GM12878 (cell line): ENCODE measurements at regions not wholly inside any gene's neighbourhood (a gene's known extent, or its start where the extent isn't known, plus 50 kb on each side); places are given as distances from the start of the nearest gene placed in this dataset.
A peak's percentile ranks its signal among the peaks of the same experiment; 100 is the strongest.

ENCODE experiments used
- ATF2 ChIP-seq: IDR thresholded peaks from 2 replicates; pipeline ENCODE4 v1.6.1; 2012; ENCODE audit warnings: low read length, inconsistent platforms
- BHLHE40 ChIP-seq, 2 experiments: fragments of 450-650 bp in 1 of 2; IDR thresholded peaks; 2 replicates each; pipeline ENCODE4 v1.6.1; 2011 to 2017; ENCODE audit warnings: low read depth in 2 of 2, borderline replicate concordance in 1 of 2, improper control_type of control experiment in 1 of 2, low read length in 1 of 2, mild to moderate bottlenecking in 1 of 2
- GATAD2B ChIP-seq: fragments of 450-650 bp; conservative IDR thresholded peaks from 2 replicates; pipeline ENCODE4 v1.6.1; 2017; ENCODE audit warnings: low read depth, mild to moderate bottlenecking, moderate library complexity
- KAT2A ChIP-seq: conservative IDR thresholded peaks from 2 replicates; pipeline ENCODE4 v1.6.1; 2011; ENCODE audit warnings: low read depth, low read length; ENCODE audit not compliant: control insufficient read depth
- NFIC ChIP-seq: IDR thresholded peaks from 2 replicates; pipeline ENCODE4 v1.6.1; 2012; ENCODE audit warnings: low read depth, mild to moderate bottlenecking, inconsistent platforms, low read length, moderate library complexity
- NFXL1 ChIP-seq: fragments of 450-650 bp; IDR thresholded peaks from 2 replicates; pipeline ENCODE4 v1.6.1; 2017; ENCODE audit warnings: antibody characterized with exemption, mild to moderate bottlenecking, borderline replicate concordance
- NFYA ChIP-seq: IDR thresholded peaks from 2 replicates; pipeline ENCODE4 v1.6.1; 2011; ENCODE audit warnings: low read depth, mild to moderate bottlenecking, low read length, improper control_type of control experiment, borderline replicate concordance
- NR2C1 ChIP-seq: fragments of 450-650 bp; IDR thresholded peaks from 2 replicates; pipeline ENCODE4 v1.6.1; 2017; ENCODE audit warnings: antibody characterized with exemption, mild to moderate bottlenecking, moderate library complexity
- PAX8 ChIP-seq: fragments of 450-650 bp; IDR thresholded peaks from 2 replicates; pipeline ENCODE4 v1.6.1; 2017; ENCODE audit warnings: mild to moderate bottlenecking, moderate library complexity
- PKNOX1 ChIP-seq: fragments of 450-650 bp; IDR thresholded peaks from 2 replicates; pipeline ENCODE4 v1.6.1; 2016; ENCODE audit warnings: mild to moderate bottlenecking
- POLR2A ChIP-seq: IDR thresholded peaks from 2 replicates; pipeline ENCODE4 v1.6.1; 2011; ENCODE audit warnings: low read depth, mild to moderate bottlenecking, low read length
- POU2F2 ChIP-seq: IDR thresholded peaks from 3 replicates; pipeline ENCODE4 v1.6.1; 2011; ENCODE audit warnings: low read depth, mild to moderate bottlenecking, low read length, borderline replicate concordance
- RB1 ChIP-seq: fragments of 450-650 bp; formaldehyde crosslinking; IDR thresholded peaks from 2 replicates; pipeline ENCODE4 v1.6.1; 2017; ENCODE audit warnings: mild to moderate bottlenecking, borderline replicate concordance
- SIX5 ChIP-seq: IDR thresholded peaks from 2 replicates; pipeline ENCODE4 v1.6.1; 2011; ENCODE audit warnings: mild to moderate bottlenecking, low read depth, low read length, moderate library complexity; ENCODE audit not compliant: severe bottlenecking
- SREBF1 ChIP-seq: IDR thresholded peaks from 2 replicates; pipeline ENCODE4 v1.6.1; 2012; ENCODE audit warnings: mild to moderate bottlenecking, low read length
- SUZ12 ChIP-seq: fragments of 200-600 bp; sonication (generic); IDR thresholded peaks from one replicate; pipeline ENCODE4 v1.6.1; 2018; ENCODE audit warnings: antibody characterized with exemption, mild to moderate bottlenecking; ENCODE audit not compliant: unreplicated experiment
- TCF12 ChIP-seq: IDR thresholded peaks from 2 replicates; pipeline ENCODE4 v1.6.1; 2011; ENCODE audit warnings: low read depth, mild to moderate bottlenecking, low read length
- YBX1 ChIP-seq: fragments of 450-650 bp; IDR thresholded peaks from 2 replicates; pipeline ENCODE4 v1.6.1; 2016; ENCODE audit warnings: antibody characterized with exemption
- ZNF217 ChIP-seq: fragments of 450-650 bp; IDR thresholded peaks from 2 replicates; pipeline ENCODE4 v1.6.1; 2017; ENCODE audit warnings: antibody characterized with exemption, mild to moderate bottlenecking
- ZNF24 ChIP-seq: fragments of 450-650 bp; IDR thresholded peaks from 2 replicates; pipeline ENCODE4 v1.6.1; 2017; ENCODE audit warnings: antibody characterized with exemption, mild to moderate bottlenecking
- ZNF592 ChIP-seq: fragments of 450-650 bp; IDR thresholded peaks from 2 replicates; pipeline ENCODE4 v1.6.1; 2017; ENCODE audit warnings: mild to moderate bottlenecking, moderate library complexity

GRCh38 chr18:4639628-4640310 is 184.7 kb upstream of the DLGAP1 start (continued):
- TF ChIP-seq PKNOX1: no peak; the same call in 1 of the 2 replicates
- no peak for TF ChIP-seq NFXL1
- TF ChIP-seq SIX5: no peak
- no peak for TF ChIP-seq PAX8
- no peak for TF ChIP-seq KAT2A
- TF ChIP-seq TCF12: peak; percentile 84
- no peak for TF ChIP-seq RB1
- TF ChIP-seq BHLHE40 (IDR thresholded peaks at IDR 0.05; ENCODE audit: borderline replicate concordance in 1 of 2, low read depth in 2 of 2, low read length in 1 of 2): peak; percentile 45 to 70; a peak in 2 of 4 replicates
- TF ChIP-seq NR2C1: no peak
- peak; percentile 70 for TF ChIP-seq ATF2
- no peak for TF ChIP-seq NFYA
- TF ChIP-seq ZNF24: 0 out of 2 replicates have a peak, but pooled peaks have one; percentile 2
- TF ChIP-seq NFIC: peak; percentile 51; the same call in 1 of the 2 replicates
- no peak for TF ChIP-seq SREBF1
- no peak for TF ChIP-seq POLR2A
- no peak; the same call in 1 of the 2 replicates for TF ChIP-seq GATAD2B
- peak; percentile 52; the same call in 1 of the 2 replicates for TF ChIP-seq ZNF592
- no peak; the same call in 1 of the 2 replicates for TF ChIP-seq ZNF217
- TF ChIP-seq POU2F2: peak; percentile 96; the same call in 2 of the 3 replicates
- TF ChIP-seq YBX1: no peak
- TF ChIP-seq SUZ12: no peak
